GM12874 (cell line): ENCODE measurements at regions not wholly inside any gene's neighbourhood (a gene's known extent, or its start where the extent isn't known, plus 50 kb on each side); places are given as distances from the start of the nearest gene placed in this dataset.

ENCODE experiments used
- CTCF ChIP-seq: IDR thresholded peaks from 2 replicates; pipeline ENCODE4 v1.5.1; 2011; ENCODE audit warnings: low read depth, mild to moderate bottlenecking, control low read depth, low read length, moderate library complexity; ENCODE audit not compliant: insufficient read depth

- TF ChIP-seq CTCF = no peak
These were observed 917.6 kb upstream of the ACVR2A start for GRCh38 chr2:146927080-146927711.

DNA sequence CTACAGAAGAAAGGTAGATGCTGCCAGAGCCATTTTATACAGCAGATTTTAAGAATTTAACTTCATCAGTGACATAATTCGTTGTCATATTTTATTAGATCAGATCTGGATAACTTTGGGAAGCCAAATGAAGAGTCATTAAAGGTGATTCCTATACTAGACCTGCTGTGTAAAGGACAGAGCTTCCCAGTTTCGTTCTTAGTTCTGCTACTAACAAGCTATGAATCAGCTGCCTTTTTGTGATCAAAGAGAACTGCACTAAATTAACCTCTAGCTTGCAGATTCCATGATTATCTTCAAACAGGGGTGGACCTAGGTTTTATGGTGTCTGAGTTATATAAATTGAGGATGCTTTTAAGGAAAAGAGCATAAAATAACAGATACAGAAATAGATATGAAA lies 926.5 kb upstream of the ACVR2A start:
- no peak for TF ChIP-seq CTCF

- TF ChIP-seq CTCF = no peak
These were observed 927.3 kb upstream of the ACVR2A start for GRCh38 chr2:146917431-146918042.

- TF ChIP-seq CTCF = no peak
These were observed 927.9 kb upstream of the ACVR2A start for GRCh38 chr2:146916914-146917313.

DNA sequence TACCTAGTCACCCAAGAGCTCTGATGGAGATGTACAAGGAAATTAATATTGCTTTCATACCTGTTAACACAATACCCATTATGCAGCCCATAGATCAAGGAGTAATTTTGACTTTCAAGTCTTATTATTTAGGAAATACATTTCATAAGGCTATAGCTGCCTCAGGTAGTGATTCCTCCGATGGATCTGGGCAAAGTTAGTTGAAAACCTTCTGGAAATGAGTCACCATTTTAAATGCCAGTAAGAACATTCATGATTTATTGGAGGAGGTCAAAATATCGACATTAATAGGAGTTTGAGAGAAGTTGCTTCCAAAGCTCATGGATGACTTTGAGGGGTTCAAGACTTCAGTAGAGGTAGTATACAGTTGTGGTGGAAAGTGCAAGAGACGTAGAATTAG lies 931.4 kb upstream of the ACVR2A start:
- TF ChIP-seq CTCF = no peak

GRCh38 chr2:146912536-146912935 lies 932.3 kb upstream of the ACVR2A start:
- TF ChIP-seq CTCF = no peak

- TF ChIP-seq CTCF = no peak
These were observed 936.1 kb upstream of the ACVR2A start for GRCh38 chr2:146908776-146909175.
